DMS79 (cell line): ENCODE measurements at regions not wholly inside any gene's neighbourhood (a gene's known extent, or its start where the extent isn't known, plus 50 kb on each side); places are given as distances from the start of the nearest gene placed in this dataset.
"Not testable (repeated sequence)": the region's sequence is repeated elsewhere in the genome, so short reads cannot be mapped to it uniquely, and the experiment has no call there.

Experiments used
- DNase-seq: peaks from one replicate; lab custom pipeline; 2025; lab: John Stamatoyannopoulos, UW

- no peak for DNase-seq
Measured at GRCh38 chr7:152594801-152595200, 81.1 kb downstream of the XRCC2 start.

- no peak for DNase-seq
Measured at GRCh38 chr7:152591976-152592375, 84.0 kb downstream of the XRCC2 start.

GRCh38 chr7:152590481-152590880, 85.5 kb downstream of the XRCC2 start:
- no peak for DNase-seq

GRCh38 chr7:152589821-152590220, 86.1 kb downstream of the XRCC2 start:
- not testable (repeated sequence) for DNase-seq

- no peak for DNase-seq
Measured at GRCh38 chr7:152588350-152588749, 87.6 kb downstream of the XRCC2 start.

- DNase-seq: no peak
Measured at GRCh38 chr7:152587366-152587765, 88.6 kb downstream of the XRCC2 start.

- no peak for DNase-seq
Measured at GRCh38 chr7:152583006-152583405, 92.9 kb downstream of the XRCC2 start.

GRCh38 chr7:152579070-152579469, 96.9 kb downstream of the XRCC2 start:
- DNase-seq: no peak

GRCh38 chr7:152577339-152577738, 98.6 kb downstream of the XRCC2 start:
- DNase-seq: no peak

- peak; percentile 2 for DNase-seq
Measured at GRCh38 chr7:152574892-152575548, 100.9 kb downstream of the XRCC2 start.

GRCh38 chr7:152573186-152573585, 102.8 kb downstream of the XRCC2 start:
- not testable (repeated sequence) for DNase-seq

GRCh38 chr7:152572101-152572500, 103.8 kb downstream of the XRCC2 start:
- no peak for DNase-seq

- DNase-seq: no peak
Measured at GRCh38 chr7:152571068-152571467, 104.9 kb downstream of the XRCC2 start.

- no peak for DNase-seq
Measured at GRCh38 chr7:152568972-152569371, 107.0 kb downstream of the XRCC2 start.

- no peak for DNase-seq
Measured at GRCh38 chr7:152565731-152566130, 110.2 kb downstream of the XRCC2 start.

- DNase-seq: no peak
Measured at GRCh38 chr7:152564656-152565250, 111.2 kb downstream of the XRCC2 start.

- no peak for DNase-seq
Measured at GRCh38 chr7:152556013-152556755, 119.8 kb downstream of the XRCC2 start.

GRCh38 chr7:152553671-152554317, 118.0 kb upstream of the KMT2C start:
- DNase-seq: no peak

GRCh38 chr7:152551304-152552036, 115.7 kb upstream of the KMT2C start:
- no peak for DNase-seq

- no peak for DNase-seq
Measured at GRCh38 chr7:152544971-152545619, 109.3 kb upstream of the KMT2C start.

- no peak for DNase-seq
Measured at GRCh38 chr7:152544481-152544927, 108.7 kb upstream of the KMT2C start.
